ENCODE measurements at regions not wholly inside any gene's neighbourhood (a gene's known extent, or its start where the extent isn't known, plus 50 kb on each side); places are given as distances from the start of the nearest gene placed in this dataset.

GRCh38 chr9:95385521-95385920, 68.0 kb upstream of the FANCC start:
- Histone ChIP-seq H3K27me3 (ENCODE audit: insufficient read depth, low read length) (no peaks in the 10 kb centered on the region), H3K9ac (ENCODE audit: low read length) (no peak overlapping the region), H3K36me3 (ENCODE audit: control insufficient read depth in 1 of 2, insufficient read depth in 2 of 2, low read length in 2 of 2) (no peaks in the 10 kb centered on the region), H4K20me1 (ENCODE audit: insufficient read depth) (no peaks in the 10 kb centered on the region), H3K27ac (ENCODE audit: low read depth, low read length) (no peak overlapping the region), H3K79me2 (ENCODE audit: insufficient read depth, low read length) (no peaks in the 10 kb centered on the region), H3K4me3 (replicated peaks in 1 of 2; ENCODE audit: low read depth in 1 of 2, low read length in 2 of 2) (no peak overlapping the region), H3K4me1 (ENCODE audit: control insufficient read depth in 1 of 2, insufficient read depth in 2 of 2, low read length in 2 of 2) (peaks cover 39 to 48% of the 10 kb centered on the region in 2 experiments), H2AFZ (ENCODE audit: low read depth, low read length, poor library complexity, severe bottlenecking) (no peak overlapping the region), H3K4me2 (ENCODE audit: low read length) (no peak overlapping the region), H3K9me3 (ENCODE audit: control insufficient read depth in 1 of 2, insufficient read depth in 1 of 2, low read depth in 1 of 2, low read length in 2 of 2) (no peaks in the 10 kb centered on the region), H3K9me2 (ENCODE audit: insufficient read depth) (no peaks in the 10 kb centered on the region)
- ATAC-seq (no peak), DNase-seq (ENCODE audit: low read depth, low spot score) (no peak)
- intact Hi-C loops (cut with micrococcal nuclease): no loop called here
- CTCF ChIA-PET: no interaction called here
- POLR2A ChIA-PET: no interaction called here
- BruUV-seq (replicated peaks): no TSS peak
- RAD21 ChIA-PET (ENCODE audit: low non-redundant PET in 1 of 2, low total read pairs in 2 of 2, uncharacterized antibody in 2 of 2, unreplicated experiment in 2 of 2): no interaction called here
- TF ChIP-seq EGR1 (IDR thresholded peaks at IDR 0.05; ENCODE audit: low read depth) (no peak), RAD21 (IDR thresholded peaks at IDR 0.05; ENCODE audit: low read depth) (no peak), SRF (IDR thresholded peaks at IDR 0.05; ENCODE audit: low read depth) (no peak), ATF3 (IDR thresholded peaks at IDR 0.05) (no peak), MAX (IDR thresholded peaks at IDR 0.05) (no peak), YY1 (IDR thresholded peaks at IDR 0.05; ENCODE audit: extremely low read depth, insufficient replicate concordance, low read depth, low read length) (no peak), CTCF (IDR thresholded peaks at IDR 0.05 in 2 of 3, conservative IDR thresholded peaks at IDR 0.05 in 1 of 3; ENCODE audit: borderline replicate concordance in 1 of 3, insufficient read depth in 1 of 3, low read depth in 2 of 3, low read length in 2 of 3) (no peak), ZFX (IDR thresholded peaks at IDR 0.05) (no peak), EZH2 (IDR thresholded peaks at IDR 0.05) (no peak), FOSL1 (IDR thresholded peaks at IDR 0.05; ENCODE audit: low read depth) (no peak), POLR2A (IDR thresholded peaks at IDR 0.05; ENCODE audit: borderline replicate concordance, extremely low read depth, insufficient read depth, insufficient read length) (no peak), JUND (IDR thresholded peaks at IDR 0.05) (no peak), ELF1 (IDR thresholded peaks at IDR 0.05; ENCODE audit: borderline replicate concordance, low read depth) (no peak), ZBTB33 (IDR thresholded peaks at IDR 0.05; ENCODE audit: extremely low read depth, insufficient replicate concordance, low read length) (no peak), EZH2phosphoT487 (IDR thresholded peaks at IDR 0.05; ENCODE audit: borderline replicate concordance) (no peak), ZNF274 (IDR thresholded peaks at IDR 0.05; ENCODE audit: low read depth, low read length) (no peak)

Data from HCT116 (cell line).